ENCODE measurements at regions not wholly inside any gene's neighbourhood (a gene's known extent, or its start where the extent isn't known, plus 50 kb on each side); places are given as distances from the start of the nearest gene placed in this dataset.

GRCh38 chr6:87830907-87831306 lies 128.9 kb upstream of the AKIRIN2 start:
- no peaks in the 10 kb centered on the region for H3K4me1 ChIP-seq
- no peak overlapping the region for H3K27ac ChIP-seq
- H3K9ac ChIP-seq: no peak overlapping the region
- no peaks in the 10 kb centered on the region for H3K9me3 ChIP-seq (ENCODE audit: control insufficient read depth, low read length)
- no peak overlapping the region for H2AFZ ChIP-seq
- TF ChIP-seq, protein P1, sequence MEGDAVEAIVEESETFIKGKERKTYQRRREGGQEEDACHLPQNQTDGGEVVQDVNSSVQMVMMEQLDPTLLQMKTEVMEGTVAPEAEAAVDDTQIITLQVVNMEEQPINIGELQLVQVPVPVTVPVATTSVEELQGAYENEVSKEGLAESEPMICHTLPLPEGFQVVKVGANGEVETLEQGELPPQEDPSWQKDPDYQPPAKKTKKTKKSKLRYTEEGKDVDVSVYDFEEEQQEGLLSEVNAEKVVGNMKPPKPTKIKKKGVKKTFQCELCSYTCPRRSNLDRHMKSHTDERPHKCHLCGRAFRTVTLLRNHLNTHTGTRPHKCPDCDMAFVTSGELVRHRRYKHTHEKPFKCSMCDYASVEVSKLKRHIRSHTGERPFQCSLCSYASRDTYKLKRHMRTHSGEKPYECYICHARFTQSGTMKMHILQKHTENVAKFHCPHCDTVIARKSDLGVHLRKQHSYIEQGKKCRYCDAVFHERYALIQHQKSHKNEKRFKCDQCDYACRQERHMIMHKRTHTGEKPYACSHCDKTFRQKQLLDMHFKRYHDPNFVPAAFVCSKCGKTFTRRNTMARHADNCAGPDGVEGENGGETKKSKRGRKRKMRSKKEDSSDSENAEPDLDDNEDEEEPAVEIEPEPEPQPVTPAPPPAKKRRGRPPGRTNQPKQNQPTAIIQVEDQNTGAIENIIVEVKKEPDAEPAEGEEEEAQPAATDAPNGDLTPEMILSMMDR (IDR thresholded peaks at IDR 0.05): no peak
- H3K4me3 ChIP-seq (ENCODE audit: low read depth, low read length): no peak overlapping the region
- H3K27me3 ChIP-seq (ENCODE audit: control insufficient read depth, insufficient read depth, low read length): no peaks in the 10 kb centered on the region
- H3K4me2 ChIP-seq (ENCODE audit: low read length): no peak overlapping the region
- H3K36me3 ChIP-seq (ENCODE audit: control insufficient read depth, insufficient read depth, low read length): no peaks in the 10 kb centered on the region
- H3K79me2 ChIP-seq: no peaks in the 10 kb centered on the region

- Histone ChIP-seq H3K79me2 (no peaks in the 10 kb centered on the region), H3K4me2 (ENCODE audit: low read length) (no peak overlapping the region), H3K9me3 (ENCODE audit: control insufficient read depth, low read length) (no peaks in the 10 kb centered on the region), H3K27ac (no peak overlapping the region), H3K27me3 (ENCODE audit: control insufficient read depth, insufficient read depth, low read length) (no peaks in the 10 kb centered on the region), H3K4me1 (no peaks in the 10 kb centered on the region), H3K4me3 (ENCODE audit: low read depth, low read length) (no peak overlapping the region), H2AFZ (no peak overlapping the region), H3K36me3 (ENCODE audit: control insufficient read depth, insufficient read depth, low read length) (no peaks in the 10 kb centered on the region), H3K9ac (no peak overlapping the region)
- TF ChIP-seq, protein P1 (IDR thresholded peaks at IDR 0.05): no peak
Observed at GRCh38 chr6:87829622-87830121, 127.6 kb upstream of the AKIRIN2 start.

- H3K9ac ChIP-seq: no peak overlapping the region
- H3K9me3 ChIP-seq (ENCODE audit: control insufficient read depth, low read length): no peaks in the 10 kb centered on the region
- TF ChIP-seq, protein P1 (IDR thresholded peaks at IDR 0.05): no peak
- H3K36me3 ChIP-seq (ENCODE audit: control insufficient read depth, insufficient read depth, low read length): no peaks in the 10 kb centered on the region
- no peak overlapping the region for H3K4me2 ChIP-seq (ENCODE audit: low read length)
- no peaks in the 10 kb centered on the region for H3K79me2 ChIP-seq
- no peaks in the 10 kb centered on the region for H3K27me3 ChIP-seq (ENCODE audit: control insufficient read depth, insufficient read depth, low read length)
- no peaks in the 10 kb centered on the region for H3K4me1 ChIP-seq
- no peak overlapping the region for H3K4me3 ChIP-seq (ENCODE audit: low read depth, low read length)
- H3K27ac ChIP-seq: no peak overlapping the region
- no peak overlapping the region for H2AFZ ChIP-seq
Observed at GRCh38 chr6:87828044-87828443, 126.0 kb upstream of the AKIRIN2 start.

DNA sequence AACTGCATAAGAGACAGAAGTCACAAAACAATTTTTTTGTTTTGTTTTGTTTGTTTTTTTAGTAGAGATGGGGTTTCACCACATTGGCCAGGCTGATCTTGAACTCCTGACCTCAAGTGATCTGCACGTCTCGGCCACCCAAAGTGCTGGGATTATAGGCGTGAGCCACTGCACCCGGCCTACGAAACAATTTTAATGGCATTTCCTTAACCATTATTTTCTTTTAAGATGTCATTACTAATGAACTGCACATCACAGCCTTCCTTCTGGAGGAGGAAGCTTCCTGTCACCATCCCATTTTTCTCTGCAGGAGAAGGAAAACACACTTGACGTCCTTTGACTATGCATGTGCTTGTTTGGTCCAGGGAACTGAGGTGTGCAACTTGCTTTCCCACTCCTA lies 125.3 kb upstream of the AKIRIN2 start:
- Histone ChIP-seq H3K4me1 (no peaks in the 10 kb centered on the region), H3K79me2 (no peaks in the 10 kb centered on the region), H3K27ac (no peak overlapping the region), H3K4me2 (ENCODE audit: low read length) (no peak overlapping the region), H3K4me3 (ENCODE audit: low read depth, low read length) (no peak overlapping the region), H2AFZ (no peak overlapping the region), H3K27me3 (ENCODE audit: control insufficient read depth, insufficient read depth, low read length) (no peaks in the 10 kb centered on the region), H3K36me3 (ENCODE audit: control insufficient read depth, insufficient read depth, low read length) (no peaks in the 10 kb centered on the region), H3K9ac (no peak overlapping the region), H3K9me3 (ENCODE audit: control insufficient read depth, low read length) (no peaks in the 10 kb centered on the region)
- TF ChIP-seq, protein P1 (IDR thresholded peaks at IDR 0.05): no peak

DNA sequence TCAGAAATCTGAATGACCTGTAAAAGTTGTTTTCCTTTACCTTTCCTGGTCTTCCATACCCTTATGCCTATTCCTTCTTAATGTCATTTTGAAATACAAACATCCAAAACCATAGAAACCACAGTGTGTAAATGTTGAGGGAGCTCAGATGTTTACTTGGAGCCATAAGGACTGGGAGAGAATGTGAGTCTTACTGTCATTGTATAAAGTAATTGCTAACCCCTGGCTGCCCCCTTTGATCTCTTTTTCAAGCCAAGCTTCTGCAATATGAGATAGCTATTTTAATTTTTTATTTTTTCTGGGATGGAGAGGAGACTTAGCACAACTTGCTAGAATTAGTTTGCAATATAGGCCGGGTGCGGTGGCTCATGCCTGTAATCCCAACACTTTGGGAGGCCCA lies 124.4 kb upstream of the AKIRIN2 start:
- Histone ChIP-seq H3K4me3 (ENCODE audit: low read depth, low read length) (no peak overlapping the region), H3K36me3 (ENCODE audit: control insufficient read depth, insufficient read depth, low read length) (no peaks in the 10 kb centered on the region), H3K27ac (no peak overlapping the region), H3K27me3 (ENCODE audit: control insufficient read depth, insufficient read depth, low read length) (no peaks in the 10 kb centered on the region), H3K9ac (no peak overlapping the region), H3K4me2 (ENCODE audit: low read length) (no peak overlapping the region), H3K9me3 (ENCODE audit: control insufficient read depth, low read length) (no peaks in the 10 kb centered on the region), H3K79me2 (no peaks in the 10 kb centered on the region), H2AFZ (no peak overlapping the region), H3K4me1 (no peaks in the 10 kb centered on the region)
- TF ChIP-seq, protein P1 (IDR thresholded peaks at IDR 0.05): no peak
